ENCODE measurements at regions not wholly inside any gene's neighbourhood (a gene's known extent, or its start where the extent isn't known, plus 50 kb on each side); places are given as distances from the start of the nearest gene placed in this dataset.

DNA sequence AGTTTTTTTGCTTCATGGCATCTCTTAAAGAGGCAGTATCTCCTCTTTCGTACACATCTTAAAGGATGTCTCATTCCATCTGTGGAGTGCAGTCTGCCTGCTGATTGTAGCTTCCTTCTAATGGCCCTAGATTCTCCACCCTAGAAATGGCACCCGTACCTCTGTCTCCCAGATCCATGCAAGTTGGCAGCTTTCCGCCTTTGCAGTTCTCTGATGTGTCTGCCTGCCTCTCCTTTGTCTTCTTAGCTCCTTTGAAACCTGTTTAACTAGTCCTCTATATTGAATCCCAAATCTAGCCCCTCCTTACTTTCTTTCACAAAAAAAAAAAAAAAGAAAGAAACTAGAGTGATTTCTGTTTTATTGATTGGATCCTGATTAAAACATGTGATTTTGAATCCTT is 1025.0 kb downstream of the ZPLD1 start:
- TF ChIP-seq, protein P1, sequence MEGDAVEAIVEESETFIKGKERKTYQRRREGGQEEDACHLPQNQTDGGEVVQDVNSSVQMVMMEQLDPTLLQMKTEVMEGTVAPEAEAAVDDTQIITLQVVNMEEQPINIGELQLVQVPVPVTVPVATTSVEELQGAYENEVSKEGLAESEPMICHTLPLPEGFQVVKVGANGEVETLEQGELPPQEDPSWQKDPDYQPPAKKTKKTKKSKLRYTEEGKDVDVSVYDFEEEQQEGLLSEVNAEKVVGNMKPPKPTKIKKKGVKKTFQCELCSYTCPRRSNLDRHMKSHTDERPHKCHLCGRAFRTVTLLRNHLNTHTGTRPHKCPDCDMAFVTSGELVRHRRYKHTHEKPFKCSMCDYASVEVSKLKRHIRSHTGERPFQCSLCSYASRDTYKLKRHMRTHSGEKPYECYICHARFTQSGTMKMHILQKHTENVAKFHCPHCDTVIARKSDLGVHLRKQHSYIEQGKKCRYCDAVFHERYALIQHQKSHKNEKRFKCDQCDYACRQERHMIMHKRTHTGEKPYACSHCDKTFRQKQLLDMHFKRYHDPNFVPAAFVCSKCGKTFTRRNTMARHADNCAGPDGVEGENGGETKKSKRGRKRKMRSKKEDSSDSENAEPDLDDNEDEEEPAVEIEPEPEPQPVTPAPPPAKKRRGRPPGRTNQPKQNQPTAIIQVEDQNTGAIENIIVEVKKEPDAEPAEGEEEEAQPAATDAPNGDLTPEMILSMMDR (IDR thresholded peaks at IDR 0.05; ENCODE audit: borderline replicate concordance, extremely low read depth, low read length, poor library complexity, severe bottlenecking), result no peak
- no peak for TF ChIP-seq EZH2 (IDR thresholded peaks at IDR 0.05; ENCODE audit: borderline replicate concordance, low read depth, low read length, severe bottlenecking)
